CD4-positive, alpha-beta T cell treated with Interleukin-6 at 100 ng/mL for 8 hours (primary cell): ENCODE measurements at regions not wholly inside any gene's neighbourhood (a gene's known extent, or its start where the extent isn't known, plus 50 kb on each side); places are given as distances from the start of the nearest gene placed in this dataset.
"Not testable (repeated sequence)": the region's sequence is repeated elsewhere in the genome, so short reads cannot be mapped to it uniquely, and the experiment has no call there.

ENCODE experiments used
- DNase-seq: peaks from one replicate; pipeline ENCODE4 v3.0.0-alpha.2; 2020; ENCODE audit warnings: mixed read lengths, low spot score

- DNase-seq = no peak
Observed at GRCh38 chr4:141459020-141459419, 177.4 kb upstream of the IL15 start.

DNA sequence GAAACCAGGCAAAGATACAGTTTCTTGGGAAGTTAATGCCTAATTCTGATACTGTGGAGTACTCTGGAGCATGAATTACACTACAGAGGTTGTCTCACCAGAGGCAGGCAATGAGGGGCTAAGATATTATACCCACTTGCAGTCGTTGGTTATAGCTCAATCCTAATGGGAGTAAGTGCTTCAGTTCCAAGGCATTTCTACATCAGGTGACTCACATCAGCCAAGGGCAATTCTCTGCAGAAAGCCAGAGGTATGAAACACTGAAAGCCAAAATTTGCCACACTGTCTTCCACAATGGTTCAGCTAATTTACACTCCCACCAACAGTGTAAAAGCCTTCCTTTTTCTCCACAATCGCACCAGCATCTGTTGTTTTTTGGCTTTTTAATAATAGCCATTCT, 174.0 kb upstream of the IL15 start:
- DNase-seq = no peak

GRCh38 chr4:141463678-141464077, 172.7 kb upstream of the IL15 start:
- DNase-seq = no peak

- DNase-seq = no peak
Observed at GRCh38 chr4:141464366-141464765, 172.0 kb upstream of the IL15 start.

GRCh38 chr4:141465171-141465570, 171.2 kb upstream of the IL15 start:
- DNase-seq = no peak

GRCh38 chr4:141467225-141467624, 169.2 kb upstream of the IL15 start:
- DNase-seq = no peak

- no peak for DNase-seq
Observed at GRCh38 chr4:141469392-141469791, 167.0 kb upstream of the IL15 start.

DNA sequence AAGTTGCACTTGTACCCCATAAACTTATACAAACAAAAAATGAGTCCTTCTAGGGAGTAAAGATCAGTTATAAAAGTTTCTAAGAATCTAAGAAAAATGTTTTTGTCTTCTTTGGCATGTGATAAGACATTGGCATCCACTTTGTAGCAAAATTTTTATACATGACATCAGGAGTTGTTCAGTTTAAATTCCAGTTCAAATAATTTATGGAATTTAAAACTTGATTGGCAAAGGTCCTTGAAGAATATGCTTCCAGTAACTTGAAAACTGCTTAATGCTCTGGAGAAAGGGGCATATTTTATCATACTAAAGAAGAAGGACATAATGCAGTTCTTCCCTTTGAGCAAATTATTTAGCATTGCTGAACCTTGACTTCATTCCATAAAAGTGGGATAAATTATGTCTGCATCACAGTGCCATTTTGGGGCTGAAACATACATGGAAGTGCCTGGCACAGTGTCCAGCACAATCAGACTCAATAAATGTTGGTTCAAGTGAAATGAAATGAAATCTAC, 163.3 kb upstream of the IL15 start:
- DNase-seq = no peak

GRCh38 chr4:141473952-141474351, 162.4 kb upstream of the IL15 start:
- DNase-seq = no peak

DNA sequence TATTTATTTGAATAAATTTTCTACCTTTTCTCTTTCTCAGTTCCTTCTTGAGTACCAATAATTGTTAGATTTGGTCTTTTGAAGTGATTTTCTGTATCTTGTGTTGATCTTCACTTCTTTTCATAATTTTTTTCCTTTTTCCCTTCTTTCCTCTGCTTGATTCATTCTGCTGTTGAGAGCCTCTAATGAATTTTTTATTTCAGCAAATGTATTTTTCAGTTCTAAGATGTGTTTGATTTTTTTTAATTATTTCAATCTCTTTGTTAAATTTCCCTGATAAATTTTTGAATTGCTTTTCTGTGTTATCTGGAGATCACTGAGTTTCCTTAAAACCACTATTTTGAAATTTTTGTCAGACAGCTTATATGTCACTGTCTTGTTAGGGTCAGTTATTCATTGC, 155.4 kb upstream of the IL15 start:
- no peak for DNase-seq

DNA sequence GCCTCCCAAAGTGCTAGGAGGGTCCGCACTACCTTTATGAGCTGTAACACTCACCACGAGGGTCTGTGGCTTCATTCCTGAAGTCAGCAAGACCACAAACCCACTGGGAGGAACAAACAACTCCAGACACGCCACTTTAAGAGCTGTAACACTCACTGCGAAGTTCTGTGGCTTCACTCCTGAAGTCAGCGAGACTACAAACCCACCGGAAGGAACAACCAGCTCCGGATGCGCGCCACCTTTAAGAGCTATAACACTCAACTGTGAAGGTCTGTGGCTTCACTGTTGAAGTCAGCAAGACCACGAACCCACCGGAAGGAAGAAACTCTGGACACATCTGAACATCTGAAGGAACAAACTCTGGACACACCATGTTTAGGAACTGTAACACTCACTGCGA, 152.1 kb upstream of the IL15 start:
- DNase-seq = not testable (repeated sequence)

DNA sequence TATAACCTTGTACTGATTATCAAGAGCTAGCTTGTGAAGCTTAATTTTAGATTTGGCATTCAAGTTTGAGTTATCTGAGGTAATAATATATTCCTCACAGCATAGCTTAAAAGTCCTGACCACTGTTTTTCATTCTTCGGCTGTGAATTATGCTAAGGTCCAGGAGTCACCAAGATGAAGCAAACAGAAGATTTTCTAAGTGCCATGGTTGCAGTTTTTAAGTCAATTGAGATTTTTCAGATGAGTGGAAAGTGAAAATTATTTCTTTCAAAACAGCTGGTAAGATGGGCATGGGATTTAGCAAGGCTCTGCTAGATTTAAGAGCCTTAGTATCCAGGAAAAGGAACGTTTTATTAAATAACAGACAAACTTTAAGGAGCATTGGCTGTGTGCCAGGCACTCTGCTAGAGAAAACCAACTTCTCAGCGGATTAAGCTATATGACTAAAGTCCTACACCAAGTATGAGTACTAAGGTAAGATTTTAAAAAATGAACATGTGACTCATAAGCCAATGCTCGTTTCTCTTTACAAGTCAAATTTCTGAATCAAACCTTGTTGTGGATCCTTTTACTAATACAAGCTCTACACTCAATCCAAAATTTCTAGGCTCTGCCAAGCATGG, 149.9 kb upstream of the IL15 start:
- DNase-seq = no peak

DNA sequence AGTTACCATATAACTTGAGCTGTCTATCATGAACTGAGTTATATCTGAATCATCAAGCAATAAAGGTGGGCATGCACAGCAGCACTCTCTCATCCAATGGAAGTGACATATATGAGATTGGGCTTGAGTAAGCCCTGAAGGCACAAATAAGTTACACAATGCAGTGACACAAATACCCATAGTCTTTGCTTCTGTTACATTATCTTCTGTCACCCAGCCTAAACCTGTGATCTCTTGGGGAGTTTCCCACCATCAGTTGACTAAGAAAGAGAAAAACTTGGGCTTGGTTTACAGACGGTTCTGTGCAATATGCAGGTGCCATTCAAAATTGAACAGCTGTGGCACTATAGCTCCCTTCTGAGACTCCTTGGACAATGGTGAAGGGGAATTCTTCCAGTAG, 138.8 kb upstream of the IL15 start:
- no peak for DNase-seq

- DNase-seq = no peak
Observed at GRCh38 chr4:141499261-141499853, 137.0 kb upstream of the IL15 start.

DNA sequence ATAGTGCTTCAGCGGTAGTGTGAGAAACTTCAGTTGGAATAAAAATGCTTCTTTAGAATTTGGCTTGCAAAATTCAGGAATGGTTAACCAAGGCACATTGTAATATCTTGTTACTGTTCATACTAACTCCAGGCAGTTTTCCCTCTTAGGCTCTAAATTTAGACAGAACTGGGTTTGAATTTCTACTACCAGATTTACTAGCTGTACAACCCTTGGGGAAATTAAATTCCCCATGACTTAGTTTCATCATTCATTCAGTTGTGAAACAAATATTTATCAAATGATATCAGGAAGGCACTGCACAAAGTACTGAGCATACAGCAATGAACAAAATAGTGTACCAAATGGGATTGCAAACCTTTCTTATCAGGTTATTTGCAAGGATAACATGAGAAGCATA, 135.0 kb upstream of the IL15 start:
- DNase-seq = no peak

DNA sequence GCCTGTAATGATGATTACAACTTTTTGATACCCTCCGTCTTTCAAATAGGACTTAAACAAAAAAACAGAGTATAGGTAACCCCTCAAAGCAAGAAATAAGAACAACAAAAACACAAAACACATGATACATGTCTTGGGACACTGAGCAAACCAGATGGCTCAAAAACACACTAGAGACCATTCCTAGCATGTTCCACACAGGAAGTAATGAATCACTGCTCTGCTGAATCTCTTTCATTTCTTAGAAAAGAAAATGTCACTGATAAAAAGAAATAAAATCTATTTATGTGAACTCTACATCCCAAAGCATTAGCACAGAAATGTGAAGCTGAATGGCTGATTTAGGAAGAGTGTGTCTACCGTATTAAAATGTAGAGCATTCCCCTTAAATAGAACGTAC, 134.5 kb upstream of the IL15 start:
- DNase-seq = no peak

GRCh38 chr4:141502755-141503154, 133.6 kb upstream of the IL15 start:
- no peak for DNase-seq

- DNase-seq = no peak
Observed at GRCh38 chr4:141503260-141503659, 133.1 kb upstream of the IL15 start.

DNA sequence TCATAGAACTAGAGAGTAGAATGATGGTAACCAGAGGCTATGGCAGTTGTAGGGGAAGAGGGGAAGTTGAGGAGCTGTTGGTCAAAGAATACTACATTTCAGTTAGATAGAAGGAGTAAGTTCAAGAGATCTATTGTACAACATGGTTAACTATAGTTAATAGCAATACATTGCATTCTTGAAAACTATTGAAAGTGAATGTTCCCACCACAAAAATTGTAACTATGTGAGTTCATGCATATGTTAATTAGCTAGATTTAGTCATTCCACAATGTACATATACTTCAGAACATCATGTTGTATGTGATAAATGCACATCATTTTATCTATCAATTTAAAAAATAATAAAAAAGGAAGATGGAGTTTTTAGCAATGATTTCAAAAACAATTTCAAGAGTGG, 125.3 kb upstream of the IL15 start:
- DNase-seq = no peak

GRCh38 chr4:141513866-141514265, 122.5 kb upstream of the IL15 start:
- DNase-seq = no peak

DNA sequence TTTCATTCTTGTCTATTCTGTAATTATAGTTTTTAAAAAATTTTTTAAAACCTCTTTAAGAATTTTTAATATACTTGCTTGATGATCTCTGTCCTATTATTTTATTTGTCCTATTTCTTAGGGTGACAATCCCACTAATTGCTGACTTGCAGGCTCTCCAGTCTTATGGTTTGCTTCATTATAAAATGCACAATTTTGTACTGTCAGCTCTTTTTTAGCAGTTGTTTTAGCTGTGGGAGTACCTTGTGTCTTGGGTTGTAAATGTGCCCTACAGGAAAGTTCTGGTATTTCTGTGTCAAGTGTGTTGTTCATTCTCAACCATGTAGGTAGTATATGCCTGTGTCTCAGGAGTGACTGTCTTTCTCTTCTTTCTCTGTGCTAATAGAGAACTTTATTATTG, 118.2 kb upstream of the IL15 start:
- DNase-seq = no peak

DNA sequence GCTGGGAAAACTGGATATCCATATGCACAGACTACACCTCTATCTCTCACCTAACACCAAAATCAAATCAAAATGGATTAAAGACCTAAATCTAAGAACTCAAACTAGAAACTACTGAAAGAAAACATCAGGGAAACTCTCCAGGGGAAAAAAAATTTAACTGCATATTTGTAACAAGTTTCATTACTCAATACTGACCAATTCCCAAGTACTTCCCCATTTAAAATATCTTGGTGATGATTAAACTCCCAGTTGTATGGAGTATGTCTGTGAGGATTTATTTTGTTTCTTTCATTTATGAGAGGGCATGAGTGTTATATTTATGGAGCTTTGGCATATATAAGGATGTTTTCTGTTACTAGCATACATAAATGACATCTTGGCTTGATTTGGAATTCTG, 112.3 kb upstream of the IL15 start:
- no peak for DNase-seq

DNA sequence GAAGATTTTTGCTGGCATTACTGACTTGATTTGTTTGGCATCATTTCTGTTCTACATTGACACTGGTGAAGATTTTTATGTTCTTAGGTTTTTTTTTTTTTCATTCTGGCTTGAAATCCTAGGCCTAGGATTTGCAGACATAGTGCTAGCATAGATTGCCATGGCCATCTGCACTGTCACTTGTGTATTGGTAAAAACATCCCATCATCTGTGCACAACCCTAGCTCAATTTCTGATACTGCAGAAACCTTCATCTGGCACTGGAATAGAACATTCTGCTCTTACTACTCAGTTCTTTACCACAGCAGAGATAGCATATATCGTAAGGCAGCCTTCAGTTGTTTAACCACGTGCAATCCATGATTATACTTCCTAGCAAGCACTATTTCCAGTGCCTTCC, 111.5 kb upstream of the IL15 start:
- DNase-seq = no peak

DNA sequence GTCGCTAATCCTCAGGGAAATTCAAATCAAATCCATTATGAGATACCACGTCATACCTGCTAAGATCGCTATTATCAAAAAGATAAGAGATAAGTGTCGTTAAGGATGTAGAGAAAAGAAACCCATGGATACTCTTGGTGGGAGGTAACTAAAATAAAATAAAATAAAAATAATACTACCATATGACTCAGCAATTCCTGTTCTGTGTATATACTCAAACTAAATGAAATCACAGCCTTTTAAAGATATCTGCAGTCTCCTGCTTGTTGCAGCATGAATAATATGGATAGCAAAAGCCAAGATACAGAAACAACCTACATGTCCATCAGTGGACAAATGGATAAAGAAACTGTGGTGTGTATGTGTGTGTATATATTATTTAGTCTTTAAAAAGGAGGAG, 105.8 kb upstream of the IL15 start:
- DNase-seq = no peak
